CD4-positive, alpha-beta T cell (primary cell): ENCODE measurements at regions not wholly inside any gene's neighbourhood (a gene's known extent, or its start where the extent isn't known, plus 50 kb on each side); places are given as distances from the start of the nearest gene placed in this dataset.

Experiments
- ATAC-seq: fragments of 200-7000 bp; cut with Tn5 transposase; one replicate; pipeline ENCODE4 v1.10.0; 2022; ENCODE audit warnings: mild to moderate bottlenecking; ENCODE audit not compliant: poor library complexity
- CTCF ChIA-PET: fragments of 350-600 bp; sonication (Branson Sonifier 250); formaldehyde crosslinking; loops from one replicate; lab custom pipeline; 2021; ENCODE audit warnings: antibody characterized with exemption, inconsistent platforms; lab: Charles Lee
- POLR2A ChIA-PET: fragments of 350-600 bp; sonication (Branson Sonifier 250); formaldehyde crosslinking; loops from one replicate; lab custom pipeline; 2021; ENCODE audit warnings: antibody characterized with exemption, inconsistent platforms; lab: Charles Lee
- DNase-seq, 14 experiments: peaks; one replicate each; pipeline ENCODE4 v3.0.0-alpha.2; 2013 to 2020; ENCODE audit warnings: mixed read lengths in 2 of 14
- H3K27ac ChIP-seq, 2 donors: one replicate each; pipeline versions ENCODE4 v1.5.1 to v1.7.0; 2013; ENCODE audit warnings: low read length in 2 of 2, low read depth in 1 of 2, mild to moderate bottlenecking in 1 of 2
- H3K27me3 ChIP-seq, 2 experiments: 1 replicate in 1 of 2; 2 replicates in 1 of 2; pipeline versions ENCODE4 v1.6.1 to v1.7.0; 2013; ENCODE audit warnings: low read length in 2 of 2, control low read depth in 1 of 2, mild to moderate bottlenecking in 1 of 2, moderate library complexity in 1 of 2; ENCODE audit not compliant: insufficient read depth in 2 of 2, control insufficient read depth in 1 of 2
- H3K36me3 ChIP-seq: one replicate; pipeline ENCODE4 v1.6.1; 2013; ENCODE audit warnings: low read length, control low read depth; ENCODE audit not compliant: insufficient read depth
- H3K4me1 ChIP-seq: one replicate; pipeline ENCODE4 v1.6.1; 2013; ENCODE audit warnings: low read length, control low read depth; ENCODE audit not compliant: insufficient read depth
- H3K4me3 ChIP-seq: one replicate; pipeline ENCODE4 v1.5.1; 2013; ENCODE audit warnings: mild to moderate bottlenecking, low read length, moderate library complexity
- H3K9me3 ChIP-seq, 2 experiments: 1 replicate in 1 of 2; 2 replicates in 1 of 2; pipeline versions ENCODE4 v1.6.1 to v1.7.0; 2013; ENCODE audit warnings: low read length in 2 of 2, mild to moderate bottlenecking in 2 of 2, control low read depth in 1 of 2, moderate library complexity in 1 of 2; ENCODE audit not compliant: control insufficient read depth in 1 of 2, insufficient read depth in 1 of 2
- H3K27ac Mint-ChIP-seq: one replicate; pipeline ENCODE4 v1.8.0; 2020; ENCODE audit warnings: mixed read lengths
- H3K27me3 Mint-ChIP-seq: one replicate; pipeline ENCODE4 v1.8.0; 2021; ENCODE audit warnings: mixed read lengths
- H3K36me3 Mint-ChIP-seq: one replicate; pipeline ENCODE4 v1.8.0; 2021; ENCODE audit warnings: low read depth, mixed read lengths
- H3K4me1 Mint-ChIP-seq: one replicate; pipeline ENCODE4 v1.8.0; 2021; ENCODE audit warnings: low read depth, mixed read lengths
- H3K4me3 Mint-ChIP-seq: one replicate; pipeline ENCODE4 v1.8.0; 2020; ENCODE audit warnings: mild to moderate bottlenecking, mixed read lengths
- H3K9me3 Mint-ChIP-seq: one replicate; pipeline ENCODE4 v1.8.0; 2020; ENCODE audit warnings: mixed read lengths
- intact Hi-C, 2 experiments: fragments of 100-400 bp; cut with DNase I in 1 of 2; cut with micrococcal nuclease in 1 of 2; formaldehyde crosslinking; loops; one replicate each; pipeline versions ENCODE4 v1.15.1 to v1.9.0; 2023 to 2025; cut with DNase I, micrococcal nuclease
- TF ChIP-seq, protein P1 (sequence below): fragments of 200-600 bp; IDR thresholded peaks from one replicate; pipeline ENCODE4 v1.8.0; 2022; ENCODE audit warnings: antibody characterized with exemption, mild to moderate bottlenecking

GRCh38 chr3:188088948-188089685 lies 64.8 kb upstream of the LPP start:
- H3K4me3 ChIP-seq, result no peak overlapping the region
- ChIA-PET CTCF (no interaction called here), POLR2A (no interaction called here)
- H3K27ac ChIP-seq, result no peak overlapping the region
- Mint-ChIP-seq H3K27ac (no peak overlapping the region), H3K4me3 (no peak overlapping the region), H3K36me3 (no peaks in the 10 kb centered on the region), H3K27me3 (no peaks in the 10 kb centered on the region), H3K9me3 (no peaks in the 10 kb centered on the region), H3K4me1 (no peaks in the 10 kb centered on the region)
- no peak for DNase-seq
- no peaks in the 10 kb centered on the region for H3K27me3 ChIP-seq
- intact Hi-C loops, result loop anchor here in 1 of 2 experiments (10.0 kb wide), 1 partner anchor 506 kb away; no protein-coding TSS in a partner anchor
- no peaks in the 10 kb centered on the region for H3K4me1 ChIP-seq
- H3K36me3 ChIP-seq, result no peaks in the 10 kb centered on the region
- H3K9me3 ChIP-seq, result no peaks in the 10 kb centered on the region
- ATAC-seq, result no peak
- TF ChIP-seq, protein P1, sequence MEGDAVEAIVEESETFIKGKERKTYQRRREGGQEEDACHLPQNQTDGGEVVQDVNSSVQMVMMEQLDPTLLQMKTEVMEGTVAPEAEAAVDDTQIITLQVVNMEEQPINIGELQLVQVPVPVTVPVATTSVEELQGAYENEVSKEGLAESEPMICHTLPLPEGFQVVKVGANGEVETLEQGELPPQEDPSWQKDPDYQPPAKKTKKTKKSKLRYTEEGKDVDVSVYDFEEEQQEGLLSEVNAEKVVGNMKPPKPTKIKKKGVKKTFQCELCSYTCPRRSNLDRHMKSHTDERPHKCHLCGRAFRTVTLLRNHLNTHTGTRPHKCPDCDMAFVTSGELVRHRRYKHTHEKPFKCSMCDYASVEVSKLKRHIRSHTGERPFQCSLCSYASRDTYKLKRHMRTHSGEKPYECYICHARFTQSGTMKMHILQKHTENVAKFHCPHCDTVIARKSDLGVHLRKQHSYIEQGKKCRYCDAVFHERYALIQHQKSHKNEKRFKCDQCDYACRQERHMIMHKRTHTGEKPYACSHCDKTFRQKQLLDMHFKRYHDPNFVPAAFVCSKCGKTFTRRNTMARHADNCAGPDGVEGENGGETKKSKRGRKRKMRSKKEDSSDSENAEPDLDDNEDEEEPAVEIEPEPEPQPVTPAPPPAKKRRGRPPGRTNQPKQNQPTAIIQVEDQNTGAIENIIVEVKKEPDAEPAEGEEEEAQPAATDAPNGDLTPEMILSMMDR, result no peak

DNA sequence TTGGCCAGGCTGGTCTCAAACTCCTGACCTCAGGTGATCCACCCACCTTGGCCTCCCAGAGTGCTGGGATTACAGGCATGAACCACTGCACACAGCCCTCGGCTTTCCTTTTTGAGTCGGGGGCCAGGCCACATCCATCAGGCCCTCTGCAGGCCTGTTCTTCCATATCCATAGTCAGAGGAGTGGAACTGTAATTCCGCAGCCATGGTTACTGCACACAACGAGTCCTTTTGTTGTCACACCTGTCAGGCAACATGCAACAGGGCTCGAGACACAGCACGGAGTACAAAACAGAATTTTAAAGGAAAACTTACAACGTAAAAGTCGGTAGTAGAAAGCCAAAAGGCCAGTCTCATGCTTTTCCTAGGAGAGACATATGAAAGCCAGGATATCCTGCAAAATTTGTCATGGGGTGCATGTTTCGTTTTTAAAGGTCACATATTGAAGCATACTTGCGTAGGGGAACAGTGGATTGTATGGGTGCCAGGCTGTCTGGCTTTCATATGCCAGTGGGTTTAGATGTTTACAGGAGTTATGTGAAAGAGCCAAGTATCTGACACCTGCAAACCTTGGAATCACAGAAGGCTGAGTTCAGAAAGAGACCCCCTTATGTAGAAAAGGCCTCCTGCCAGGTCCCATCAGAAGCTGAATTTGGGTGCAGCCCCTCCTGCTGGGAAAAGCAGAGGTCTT lies 63.2 kb upstream of the LPP start:
- Mint-ChIP-seq H3K27me3 (no peaks in the 10 kb centered on the region), H3K4me1 (no peaks in the 10 kb centered on the region), H3K27ac (no peak overlapping the region), H3K36me3 (no peaks in the 10 kb centered on the region), H3K9me3 (no peaks in the 10 kb centered on the region), H3K4me3 (no peak overlapping the region)
- Histone ChIP-seq H3K36me3 (no peaks in the 10 kb centered on the region), H3K27ac (no peak overlapping the region), H3K4me3 (no peak overlapping the region), H3K4me1 (no peaks in the 10 kb centered on the region), H3K27me3 (no peaks in the 10 kb centered on the region), H3K9me3 (no peaks in the 10 kb centered on the region)
- DNase-seq (no peak), ATAC-seq (no peak)
- ChIA-PET CTCF (interaction anchor here (0.7 kb wide), 1 partner anchor 1281 kb away, joined by 3 read pairs; no protein-coding TSS in a partner anchor), POLR2A (no interaction called here)
- TF ChIP-seq, protein P1, result no peak
- intact Hi-C loops, result no loop called here

DNA sequence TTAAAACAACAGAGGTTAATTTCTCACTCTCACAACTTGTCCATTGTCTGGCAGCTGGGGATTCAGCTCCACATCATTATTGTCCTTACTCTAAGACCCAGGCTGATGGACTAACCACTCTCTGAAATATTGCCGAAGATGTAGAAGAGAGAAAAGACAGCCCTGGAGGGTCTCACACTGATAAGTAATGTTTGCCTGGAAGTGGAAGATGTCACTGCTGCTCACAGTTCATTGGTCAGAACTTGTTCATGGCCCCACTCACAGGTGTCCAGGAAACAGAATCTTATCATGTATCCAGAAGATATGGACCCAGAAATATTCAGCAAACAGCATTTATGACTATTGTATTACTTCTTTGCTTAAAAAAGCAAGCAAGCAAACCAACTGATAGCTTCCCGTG lies 62.2 kb upstream of the LPP start:
- DNase-seq (no peak), ATAC-seq (no peak)
- ChIA-PET POLR2A (no interaction called here), CTCF (interaction anchor here (0.6 kb wide), 1 partner anchor 413 kb away, joined by 3 read pairs; no protein-coding TSS in a partner anchor)
- intact Hi-C loops, result no loop called here
- TF ChIP-seq, protein P1, result no peak
- no peaks in the 10 kb centered on the region for H3K36me3 Mint-ChIP-seq
- no peaks in the 10 kb centered on the region for H3K4me1 Mint-ChIP-seq
- no peaks in the 10 kb centered on the region for H3K9me3 Mint-ChIP-seq
- Histone ChIP-seq H3K4me3 (no peak overlapping the region), H3K27me3 (no peaks in the 10 kb centered on the region), H3K4me1 (no peaks in the 10 kb centered on the region), H3K27ac (no peak overlapping the region), H3K36me3 (no peaks in the 10 kb centered on the region), H3K9me3 (no peaks in the 10 kb centered on the region)
- no peak overlapping the region for H3K27ac Mint-ChIP-seq
- H3K4me3 Mint-ChIP-seq, result no peak overlapping the region
- no peaks in the 10 kb centered on the region for H3K27me3 Mint-ChIP-seq
